Neural cell (in vitro differentiated cells): ENCODE measurements at regions not wholly inside any gene's neighbourhood (a gene's known extent, or its start where the extent isn't known, plus 50 kb on each side); places are given as distances from the start of the nearest gene placed in this dataset.

Source experiments
- H2AFZ ChIP-seq: fragments of 200-600, 300-800 bp; sonication (generic), shearing (Covaris generic); 2 replicates; pipeline ENCODE4 v1.6.0; 2014; ENCODE audit warnings: low read depth, mild to moderate bottlenecking, antibody characterized with exemption, low read length, moderate library complexity
- H3F3A ChIP-seq: fragments of 200-600 bp; shearing (Covaris generic); 2 replicates; pipeline ENCODE4 v1.6.1; 2016; ENCODE audit warnings: mild to moderate bottlenecking, moderate library complexity, mixed read lengths, antibody characterized with exemption, low read length; ENCODE audit not compliant: insufficient read depth, poor library complexity, severe bottlenecking
- H3K27ac ChIP-seq: fragments of 200-600, 300-800 bp; sonication (generic), shearing (Covaris generic); 2 replicates; pipeline ENCODE4 v1.5.1; 2014; ENCODE audit warnings: mild to moderate bottlenecking, low read length, moderate library complexity
- H3K27me3 ChIP-seq: fragments of 300-800, 200-600 bp; sonication (generic), shearing (Covaris generic); 2 replicates; pipeline ENCODE4 v1.6.0; 2014; ENCODE audit warnings: mild to moderate bottlenecking, low read depth, low read length, moderate library complexity; ENCODE audit not compliant: insufficient read depth
- H3K36me3 ChIP-seq: fragments of 300-800, 200-600 bp; sonication (generic), shearing (Covaris generic); 2 replicates; pipeline ENCODE4 v1.5.1; 2014; ENCODE audit warnings: mild to moderate bottlenecking, antibody characterized with exemption, low read length, moderate library complexity; ENCODE audit not compliant: insufficient read depth
- H3K4me2 ChIP-seq: fragments of 300-800, 200-600 bp; sonication (generic), shearing (Covaris generic); 2 replicates; pipeline ENCODE4 v1.6.0; 2014; ENCODE audit warnings: mild to moderate bottlenecking, low read length
- H3K4me3 ChIP-seq: fragments of 300-800, 200-600 bp; sonication (generic), shearing (Covaris generic); 2 replicates; pipeline ENCODE4 v1.5.1; 2014; ENCODE audit warnings: mild to moderate bottlenecking, low read length, moderate library complexity
- H3K79me2 ChIP-seq: fragments of 200-600 bp; shearing (Covaris generic); replicated peaks from 2 replicates; pipeline ENCODE4 v1.6.0; 2014; ENCODE audit warnings: mild to moderate bottlenecking, low read length, moderate library complexity; ENCODE audit not compliant: insufficient read depth
- H3K9ac ChIP-seq: fragments of 300-800, 200-600 bp; sonication (generic), shearing (Covaris generic); 2 replicates; pipeline ENCODE4 v1.6.1; 2016; ENCODE audit warnings: mild to moderate bottlenecking, low read length, mixed read lengths
- H3K9me2 ChIP-seq: fragments of 200-600 bp; shearing (Covaris generic); 2 replicates; pipeline ENCODE4 v1.6.1; 2016; ENCODE audit warnings: mild to moderate bottlenecking, low read length, mixed read lengths; ENCODE audit not compliant: insufficient read depth
- H3K9me3 ChIP-seq: fragments of 200-600, 300-800 bp; sonication (generic), shearing (Covaris generic); 2 replicates; pipeline ENCODE4 v1.6.1; 2016; ENCODE audit warnings: mild to moderate bottlenecking, mixed run types, low read length, moderate library complexity, mixed read lengths
- H4K20me1 ChIP-seq: fragments of 200-600 bp; shearing (Covaris generic); 2 replicates; pipeline ENCODE4 v1.6.1; 2016; ENCODE audit warnings: mild to moderate bottlenecking, mixed run types; ENCODE audit not compliant: insufficient read depth
- CTCF ChIP-seq: fragments of 450-650 bp; IDR thresholded peaks from 2 replicates; pipeline ENCODE4 v1.5.1; 2014; ENCODE audit warnings: antibody characterized with exemption, mild to moderate bottlenecking, moderate library complexity; ENCODE audit not compliant: poor library complexity, severe bottlenecking
- EP300 ChIP-seq: fragments of 450-650 bp; conservative IDR thresholded peaks from 2 replicates; pipeline ENCODE4 v1.6.1; 2014; ENCODE audit warnings: antibody characterized with exemption, mild to moderate bottlenecking, moderate library complexity; ENCODE audit not compliant: poor library complexity, severe bottlenecking
- EZH2 ChIP-seq: fragments of 200-600, 300-800 bp; shearing (Covaris generic), sonication (generic); IDR thresholded peaks from 2 replicates; pipeline ENCODE4 v1.6.1; 2014; ENCODE audit warnings: antibody characterized with exemption, low read length, borderline replicate concordance, mild to moderate bottlenecking; ENCODE audit not compliant: insufficient read depth, poor library complexity, severe bottlenecking
- MXI1 ChIP-seq: fragments of 450-650 bp; conservative IDR thresholded peaks from 2 replicates; pipeline ENCODE4 v1.6.1; 2014; ENCODE audit warnings: antibody characterized with exemption, mild to moderate bottlenecking; ENCODE audit not compliant: poor library complexity, severe bottlenecking
- POLR2AphosphoS5 ChIP-seq: IDR thresholded peaks from 2 replicates; pipeline ENCODE4 v1.6.1; 2012
- RAD21 ChIP-seq: fragments of 450-650 bp; conservative IDR thresholded peaks from 2 replicates; pipeline ENCODE4 v1.6.1; 2014; ENCODE audit warnings: antibody characterized with exemption, mild to moderate bottlenecking, moderate library complexity
- REST ChIP-seq: IDR thresholded peaks from 2 replicates; pipeline ENCODE4 v1.6.1; 2012; ENCODE audit warnings: borderline replicate concordance
- SMC3 ChIP-seq: fragments of 450-650 bp; conservative IDR thresholded peaks from 2 replicates; pipeline ENCODE4 v1.6.1; 2014; ENCODE audit warnings: antibody characterized with exemption, mild to moderate bottlenecking, moderate library complexity; ENCODE audit not compliant: poor library complexity
- TAF1 ChIP-seq: IDR thresholded peaks from 2 replicates; pipeline ENCODE4 v1.6.1; 2012; ENCODE audit warnings: low read depth

- Histone ChIP-seq H3K9me3 (no peaks in the 10 kb centered on the region), H2AFZ (no peak overlapping the region)
Observed at GRCh38 chr21:38041493-38041892, 125.2 kb upstream of the KCNJ6 start.

DNA sequence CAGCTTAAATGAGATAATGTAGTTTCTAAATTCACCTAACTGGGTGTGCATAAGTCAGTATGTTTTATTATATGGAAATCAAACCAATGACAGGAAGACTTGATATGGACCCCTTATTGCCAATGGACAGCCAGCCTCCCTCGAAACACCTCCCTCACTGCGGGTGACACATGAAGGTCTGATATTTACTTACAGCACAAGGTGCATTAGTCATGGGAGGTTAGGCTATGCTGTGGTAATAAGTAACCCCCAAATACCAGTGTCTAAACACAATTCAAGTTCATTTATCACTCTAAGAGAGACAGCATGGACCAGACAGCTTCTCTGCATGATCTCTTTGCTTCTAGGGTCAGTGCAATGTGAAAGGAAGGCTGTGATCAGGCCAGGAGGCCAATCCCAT is 126.0 kb upstream of the KCNJ6 start:
- H3K27me3 ChIP-seq = no peaks in the 10 kb centered on the region
- no peak overlapping the region for H3K9ac ChIP-seq
- H3K79me2 ChIP-seq = no peaks in the 10 kb centered on the region
- H3K4me3 ChIP-seq = no peak overlapping the region
- H3K27ac ChIP-seq = no peak overlapping the region
- TF ChIP-seq POLR2AphosphoS5 (no peak), TAF1 (no peak), EZH2 (no peak), CTCF (no peak), REST (no peak), EP300 (no peak), MXI1 (no peak), SMC3 (no peak), RAD21 (no peak)
- H4K20me1 ChIP-seq = no peaks in the 10 kb centered on the region
- H3K4me2 ChIP-seq = no peak overlapping the region
- H3F3A ChIP-seq = no peaks in the 10 kb centered on the region
- no peaks in the 10 kb centered on the region for H3K9me3 ChIP-seq
- H2AFZ ChIP-seq = no peak overlapping the region
- H3K36me3 ChIP-seq = no peaks in the 10 kb centered on the region
- no peaks in the 10 kb centered on the region for H3K9me2 ChIP-seq

More at GRCh38 chr21:38041493-38041892, 125.2 kb upstream of the KCNJ6 start:
- H3K79me2 ChIP-seq = no peaks in the 10 kb centered on the region
- TF ChIP-seq REST = no peak
- no peak for TF ChIP-seq SMC3
- no peaks in the 10 kb centered on the region for H4K20me1 ChIP-seq
- H3K4me2 ChIP-seq = no peak overlapping the region
- H3K27ac ChIP-seq = no peak overlapping the region
- no peaks in the 10 kb centered on the region for H3K9me2 ChIP-seq
- H3K4me3 ChIP-seq = no peak overlapping the region
- no peaks in the 10 kb centered on the region for H3F3A ChIP-seq
- no peaks in the 10 kb centered on the region for H3K27me3 ChIP-seq
- H3K9ac ChIP-seq = no peak overlapping the region
- H3K36me3 ChIP-seq = no peaks in the 10 kb centered on the region
